ENCODE measurements at regions not wholly inside any gene's neighbourhood (a gene's known extent, or its start where the extent isn't known, plus 50 kb on each side); places are given as distances from the start of the nearest gene placed in this dataset.

GRCh38 chr10:106495931-106496330, 668.6 kb downstream of the SORCS1 start (continued):
- no peak for TF ChIP-seq CBX5 (IDR thresholded peaks at IDR 0.05; ENCODE audit: low read depth, low read length)

GRCh38 chr10:106493751-106494150, 670.8 kb downstream of the SORCS1 start:
- H2BK15ac ChIP-seq (ENCODE audit: low read length): no peak overlapping the region
- H2AK5ac ChIP-seq (ENCODE audit: low read depth, low read length): no peak overlapping the region
- FAIRE-seq: no peak
- no peak overlapping the region for H3K56ac ChIP-seq (replicated peaks; ENCODE audit: insufficient read length, low read depth, low read length)
- H3K4me1 ChIP-seq (replicated peaks in 1 of 4; ENCODE audit: control insufficient read depth in 3 of 4, insufficient read depth in 4 of 4, low read length in 3 of 4): peaks cover 0 to 5% (median 0%) of the 10 kb centered on the region in 4 experiments; a peak in 1 of 7 replicates
- WGBS, 2 experiments (ENCODE audit: extremely low coverage in 1 of 2, insufficient coverage in 1 of 2, insufficient read length in 1 of 2, insufficient replicate concordance in 2 of 2, low coverage in 1 of 2, low lambda C conversion rate in 2 of 2, missing lambda C conversion rate in 1 of 2): 100% methylated on average over 1 of the region's 1 CpG; no CpG with 5 or more reads in 1 of the 2 experiments
- no peaks in the 10 kb centered on the region for H3K27me3 ChIP-seq (replicated peaks in 1 of 4; ENCODE audit: control insufficient read depth in 3 of 4, extremely low read depth in 1 of 4, insufficient read depth in 3 of 4, low read length in 3 of 4)
- H4K91ac ChIP-seq (replicated peaks; ENCODE audit: insufficient read length, low read length): no peak overlapping the region
- H4K8ac ChIP-seq (ENCODE audit: extremely low read depth, insufficient read depth, low read length): no peak overlapping the region
- no peak overlapping the region for H3K4ac ChIP-seq (replicated peaks; ENCODE audit: insufficient read length, low read depth, low read length)
- H3K23ac ChIP-seq (ENCODE audit: insufficient read length): no peak overlapping the region
- H2BK12ac ChIP-seq (ENCODE audit: low read depth, low read length): no peak overlapping the region
- H3K4me2 ChIP-seq (ENCODE audit: insufficient read depth in 1 of 2, low read depth in 2 of 2, low read length in 2 of 2): no peak overlapping the region
- H3K27ac ChIP-seq (ENCODE audit: low read depth, low read length): no peak overlapping the region
- H3K23me2 ChIP-seq (ENCODE audit: low read depth, low read length): no peaks in the 10 kb centered on the region
- no peak overlapping the region for H2AFZ ChIP-seq (ENCODE audit: low read length)
- ChIA-PET CTCF (ENCODE audit: partially characterized antibody) (no interaction called here), POLR2A (ENCODE audit: partially characterized antibody) (no interaction called here)
- no peaks in the 10 kb centered on the region for H4K20me1 ChIP-seq (replicated peaks in 1 of 2; ENCODE audit: control insufficient read depth in 1 of 2, insufficient read depth in 2 of 2, low read length in 2 of 2)
- no peak overlapping the region for H3K18ac ChIP-seq (ENCODE audit: extremely low read depth, low read length)
- no peaks in the 10 kb centered on the region for H3K79me2 ChIP-seq (ENCODE audit: control insufficient read depth in 1 of 2, insufficient read depth in 2 of 2, low read length in 2 of 2)
- no peak overlapping the region for H3K9ac ChIP-seq (replicated peaks in 1 of 4; ENCODE audit: extremely low read depth in 1 of 4, low read depth in 3 of 4, low read length in 3 of 4)
- H3K4me3 ChIP-seq (ENCODE audit: extremely low read depth in 1 of 4, insufficient read depth in 2 of 4, low read depth in 3 of 4, low read length in 4 of 4): no peak overlapping the region
- H2BK20ac ChIP-seq (ENCODE audit: low read length): no peak overlapping the region
- DNase-seq (ENCODE audit: low read depth in 1 of 2, low spot score in 2 of 2): no peak
- peaks cover 3 to 4% of the 10 kb centered on the region in 2 experiments; a peak in 1 of 4 replicates for H3K9me3 ChIP-seq (ENCODE audit: insufficient read depth in 2 of 2, low read depth in 1 of 2, low read length in 1 of 2)
- H3K79me1 ChIP-seq (ENCODE audit: low read depth, low read length): no peaks in the 10 kb centered on the region
- TF ChIP-seq FOSL1 (IDR thresholded peaks at IDR 0.05; ENCODE audit: insufficient read depth, low read depth, low read length): no peak
- no peak for TF ChIP-seq BRCA1 (IDR thresholded peaks at IDR 0.05; ENCODE audit: low read depth, low read length)
- TF ChIP-seq CEBPB (IDR thresholded peaks at IDR 0.05; ENCODE audit: low read depth, low read length): no peak
- no peak for TF ChIP-seq JUN (IDR thresholded peaks at IDR 0.05; ENCODE audit: low read depth, low read length)
- TF ChIP-seq EGR1 (IDR thresholded peaks at IDR 0.05; ENCODE audit: borderline replicate concordance, low read depth, low read length): no peak
- TF ChIP-seq RNF2 (IDR thresholded peaks at IDR 0.05; ENCODE audit: borderline replicate concordance, low read depth, low read length, missing control alignments, poor library complexity, severe bottlenecking): no peak
- no peak for TF ChIP-seq POU5F1 (IDR thresholded peaks at IDR 0.05; ENCODE audit: low read depth, low read length)
- H3K36me3 ChIP-seq (ENCODE audit: control insufficient read depth in 2 of 4, insufficient read depth in 4 of 4, low read length in 3 of 4): no peaks in the 10 kb centered on the region
- H4K5ac ChIP-seq (ENCODE audit: insufficient read length, low read depth, low read length): no peak overlapping the region
- H3K14ac ChIP-seq (ENCODE audit: insufficient read length): no peak overlapping the region
- H2BK120ac ChIP-seq (replicated peaks; ENCODE audit: low read depth, low read length): no peak overlapping the region
- H2BK5ac ChIP-seq (ENCODE audit: low read depth, low read length): no peak overlapping the region
